Right forelimb (tissue), 1 donor: ENCODE measurements at regions not wholly inside any gene's neighbourhood (a gene's known extent, or its start where the extent isn't known, plus 50 kb on each side); places are given as distances from the start of the nearest gene placed in this dataset.
"Not testable (repeated sequence)": the region's sequence is repeated elsewhere in the genome, so short reads cannot be mapped to it uniquely, and the experiment has no call there.

Source experiments
- DNase-seq: peaks from one replicate; pipeline ENCODE4 v3.0.0-alpha.2; 2018

DNA sequence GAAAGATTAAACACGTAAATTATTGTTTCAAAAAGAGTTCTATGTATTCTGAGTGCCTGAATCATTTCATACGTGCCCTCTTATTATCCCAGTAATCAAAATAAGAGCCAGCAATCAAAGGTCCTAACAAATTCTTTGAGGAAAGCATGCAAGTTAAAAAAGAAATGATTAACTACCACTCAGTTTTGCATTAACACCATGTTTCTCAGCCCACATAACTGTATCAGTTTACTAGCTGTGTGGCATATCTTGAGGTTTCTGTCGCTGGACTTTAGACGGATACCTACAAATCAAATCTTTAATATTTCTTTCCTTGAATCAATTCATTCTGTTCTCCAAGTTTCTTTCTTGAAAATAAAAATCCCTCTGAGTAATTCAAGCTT, 668.9 kb upstream of the CHAC2 start:
- DNase-seq: no peak

DNA sequence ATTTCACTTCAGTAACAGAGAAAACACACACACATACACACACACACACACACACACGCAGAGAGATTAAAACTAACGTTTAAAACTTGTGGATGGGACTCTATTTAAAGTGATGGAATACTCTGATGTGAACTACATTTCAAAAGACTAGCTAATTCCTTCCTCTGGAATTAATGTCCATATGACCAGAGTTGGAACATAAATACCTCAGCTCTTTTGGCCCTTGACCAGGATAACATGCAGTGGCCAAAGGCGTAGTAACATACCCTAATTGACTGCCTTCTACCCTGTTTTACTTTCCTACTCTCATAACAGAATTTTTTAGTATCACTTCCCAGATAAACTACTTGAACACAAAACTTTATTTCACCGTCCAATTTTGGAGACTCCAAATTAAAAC, 671.3 kb upstream of the CHAC2 start:
- DNase-seq: no peak

DNA sequence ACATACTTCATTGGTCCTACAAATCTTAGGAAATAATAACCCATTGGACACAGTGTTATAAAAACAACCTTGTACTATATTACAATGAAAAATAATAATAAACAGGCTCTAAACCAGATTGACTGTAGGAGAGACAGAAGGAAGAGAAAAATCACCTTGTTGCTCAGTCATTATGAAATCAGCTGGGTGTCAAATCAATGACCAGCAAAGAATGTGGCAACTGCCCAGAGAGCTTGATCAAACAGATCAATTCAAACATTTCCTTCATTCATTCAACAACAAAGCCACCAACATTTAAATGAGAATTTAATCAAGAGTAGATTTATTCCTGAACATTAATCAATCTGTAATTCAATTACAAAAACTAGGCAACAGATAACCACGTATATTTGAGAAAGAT, 671.9 kb upstream of the CHAC2 start:
- no peak for DNase-seq

DNA sequence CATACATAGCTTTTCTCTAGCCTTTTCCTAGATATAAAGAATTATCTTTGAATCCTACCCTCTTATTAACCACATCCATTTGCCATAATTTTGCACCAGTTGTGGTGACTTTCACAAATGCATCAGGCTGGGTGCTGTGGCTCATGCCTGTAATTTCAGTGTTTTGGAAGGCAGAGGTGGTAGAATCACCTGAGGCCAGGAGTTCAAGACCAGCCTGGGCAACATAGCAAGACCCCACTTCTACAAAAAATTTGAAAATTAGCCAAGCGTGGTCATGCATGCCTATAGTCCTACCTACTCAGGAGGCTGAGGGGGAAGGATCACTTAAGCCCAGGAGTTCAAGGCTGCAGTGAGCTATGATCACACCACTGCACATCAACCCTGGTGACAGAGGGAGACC, 672.4 kb upstream of the CHAC2 start:
- no peak for DNase-seq

DNA sequence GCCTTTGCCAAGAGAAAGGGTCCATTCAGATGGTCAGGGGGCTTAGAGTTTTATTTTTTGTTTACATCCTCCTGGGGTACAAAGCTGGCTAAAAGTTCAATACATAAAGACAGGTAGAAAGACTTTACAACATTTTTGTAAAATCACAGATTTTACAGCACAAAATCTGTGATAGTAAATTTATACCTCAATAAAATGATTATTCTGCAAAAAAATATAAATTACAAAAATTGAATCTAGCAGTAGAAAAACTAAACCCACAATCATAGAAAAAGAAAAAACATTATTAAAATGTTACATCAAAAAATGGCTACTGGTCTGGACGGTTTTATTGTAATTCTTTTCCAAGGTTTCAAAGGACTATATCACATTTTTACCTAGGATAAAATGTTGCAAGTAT, 674.2 kb upstream of the CHAC2 start:
- DNase-seq: no peak

DNA sequence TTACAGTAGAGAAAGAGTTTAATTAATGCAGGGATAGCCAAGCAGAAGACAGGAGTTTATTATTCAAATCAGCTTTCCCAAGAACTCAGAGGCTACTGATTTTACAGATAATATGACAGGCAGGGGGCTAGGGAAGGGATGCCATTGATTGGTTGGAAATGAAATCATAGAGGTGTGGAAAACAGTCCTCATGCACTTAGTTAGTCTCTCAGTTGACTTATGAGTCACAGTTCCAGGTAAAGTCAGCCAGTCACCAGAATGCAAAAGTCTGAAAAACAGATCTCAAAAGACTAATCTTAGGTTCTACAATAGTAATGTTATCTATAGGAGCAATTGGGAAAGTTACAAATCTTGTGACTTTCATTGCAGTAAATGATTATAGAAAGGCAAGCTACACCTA, 676.4 kb upstream of the CHAC2 start:
- DNase-seq: no peak

DNA sequence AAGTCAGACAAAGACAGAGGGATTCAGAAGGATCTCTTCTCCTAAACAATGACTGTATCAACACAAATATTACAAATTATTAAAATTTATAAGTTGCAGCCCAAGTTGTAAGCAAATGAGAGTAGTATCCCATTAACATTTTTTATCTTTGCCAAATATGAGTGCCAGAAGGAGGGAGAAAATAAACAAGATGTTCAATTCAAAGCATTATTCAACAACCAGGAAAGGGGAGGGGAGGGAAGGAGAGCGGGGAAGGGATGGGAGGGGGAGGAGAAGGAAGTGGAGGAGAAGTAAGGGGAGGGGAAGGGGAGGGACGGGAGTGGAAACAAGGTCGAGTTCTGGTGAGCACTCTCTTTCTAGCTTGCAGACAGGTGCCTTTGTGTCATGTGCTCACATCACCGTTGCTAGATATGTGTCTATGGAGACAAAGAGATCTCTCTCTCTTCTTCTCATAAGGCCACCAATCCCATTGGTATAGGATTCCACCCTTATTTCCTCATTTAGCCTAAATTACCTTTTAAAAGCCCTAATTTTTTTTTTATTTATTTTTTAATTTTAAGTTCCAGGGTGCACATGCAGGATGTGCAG, 679.6 kb upstream of the CHAC2 start:
- no peak for DNase-seq

DNA sequence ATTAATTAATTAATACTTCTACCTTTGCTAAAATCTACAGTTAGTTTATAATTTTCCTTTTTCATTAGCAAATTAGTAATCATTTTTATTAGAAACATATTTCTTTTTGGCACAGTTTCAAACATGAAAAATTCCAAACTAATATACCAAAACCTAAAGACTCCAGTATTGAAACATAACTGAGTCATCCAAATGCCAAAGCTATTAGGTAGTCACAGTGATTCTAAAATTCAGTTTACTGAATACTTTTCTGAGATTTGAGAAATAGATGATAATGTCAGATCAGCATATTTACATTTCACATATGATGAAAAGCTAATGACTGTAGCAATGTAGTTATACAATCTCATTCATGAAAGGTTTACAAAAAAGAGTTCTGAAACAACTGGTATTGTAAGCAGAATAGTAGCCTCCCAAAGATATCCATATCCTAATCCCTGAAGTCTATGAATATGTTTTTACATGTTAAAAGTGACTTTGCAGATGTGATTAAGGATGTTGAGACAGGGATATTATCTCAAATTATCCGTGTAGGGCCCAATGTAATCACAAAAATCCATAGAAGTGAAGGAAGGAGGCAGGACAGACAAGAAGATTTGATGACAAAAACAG, 680.2 kb upstream of the CHAC2 start:
- no peak for DNase-seq

DNA sequence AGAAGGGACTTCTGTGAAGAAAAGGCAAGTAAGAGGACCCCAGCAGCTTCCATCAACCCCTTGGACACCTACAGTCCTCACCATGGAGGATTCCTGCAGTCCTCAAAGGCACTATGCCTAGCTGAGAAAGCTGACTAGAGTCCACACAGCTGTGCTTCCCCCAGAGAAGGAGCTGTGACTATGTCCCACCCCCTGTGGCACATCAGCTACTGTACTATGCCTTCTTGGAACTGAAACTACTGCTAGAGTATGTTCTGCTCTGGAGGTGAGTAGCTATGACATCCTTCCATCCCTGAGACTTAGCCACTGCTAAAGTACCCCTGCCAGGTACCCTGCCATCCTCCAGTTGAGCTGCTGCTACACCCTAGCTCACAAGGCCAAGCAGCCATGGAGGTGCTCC, 690.2 kb upstream of the CHAC2 start:
- DNase-seq: no peak

DNA sequence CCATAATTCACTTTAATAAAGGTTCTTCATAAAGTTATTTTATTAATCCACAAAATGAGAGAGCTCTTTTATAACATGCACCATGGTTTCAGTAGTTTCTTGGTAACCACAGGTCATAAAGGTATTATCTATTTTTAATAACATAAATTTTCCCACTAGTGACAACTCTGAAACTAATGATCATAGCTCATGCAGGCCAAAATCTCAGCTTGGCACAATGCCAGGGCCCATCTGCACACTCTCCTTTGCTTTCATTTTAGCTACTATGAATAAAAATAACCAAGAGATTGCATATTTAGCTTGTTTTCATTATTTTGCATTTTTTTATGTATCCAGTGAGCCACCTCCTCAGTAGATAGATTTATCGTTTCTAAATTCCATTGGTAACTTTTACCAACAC, 691.8 kb upstream of the CHAC2 start:
- DNase-seq: no peak

DNA sequence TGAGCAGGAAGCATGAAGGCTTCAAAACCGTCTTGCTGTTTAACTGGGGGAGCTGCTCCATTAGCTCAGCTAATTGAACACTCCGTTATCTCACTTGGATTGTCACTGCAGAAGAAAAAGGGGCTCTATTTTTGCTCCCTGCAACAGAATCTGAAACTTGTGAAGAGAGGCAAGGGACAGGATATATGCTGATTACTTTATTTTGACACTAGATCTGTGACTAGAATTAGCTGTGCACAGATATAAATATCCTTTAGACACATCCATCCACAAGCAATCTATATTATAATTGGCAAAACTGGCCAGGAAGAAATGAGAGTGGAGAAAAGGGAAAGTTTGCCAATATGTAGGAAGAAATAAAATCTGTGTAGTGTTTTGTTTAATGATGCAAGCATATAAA, 700.1 kb upstream of the CHAC2 start:
- no peak for DNase-seq

DNA sequence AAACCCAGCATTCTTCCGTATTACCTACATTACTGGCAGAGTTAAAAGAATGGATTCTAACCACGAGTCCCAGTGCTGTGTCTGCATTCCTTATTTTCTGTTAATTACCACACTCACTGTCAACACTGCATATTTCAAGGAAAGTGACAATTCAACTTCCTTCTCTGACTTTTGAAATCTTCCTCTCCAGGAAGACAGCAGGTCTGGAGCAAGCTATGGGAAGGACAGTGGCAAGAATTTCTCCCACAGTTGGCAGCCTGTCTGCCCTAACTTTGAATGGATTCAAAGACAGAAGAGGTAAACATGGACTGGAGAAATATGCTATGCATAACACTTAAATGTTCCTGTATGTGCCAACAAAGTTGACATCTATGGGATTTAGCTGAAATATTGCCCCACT, 700.5 kb upstream of the CHAC2 start:
- no peak for DNase-seq

DNA sequence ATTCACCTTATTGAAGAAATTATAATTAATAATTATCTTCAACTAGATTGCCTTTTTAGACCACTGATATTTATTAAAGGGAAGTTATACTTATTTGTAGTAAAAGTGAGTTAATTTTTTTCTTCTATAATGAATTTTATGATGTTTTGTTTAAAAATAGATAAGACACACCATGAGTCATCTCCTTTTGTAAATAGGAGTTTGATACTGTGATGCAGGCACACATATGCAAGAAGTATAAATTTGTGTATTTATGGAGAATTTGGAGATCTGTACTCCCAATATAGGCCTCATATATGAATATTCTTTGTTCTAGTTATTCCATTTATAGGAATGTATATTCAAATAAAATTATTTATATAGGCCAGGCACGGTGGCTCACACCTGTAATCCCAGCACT, 703.5 kb upstream of the CHAC2 start:
- DNase-seq: no peak

DNA sequence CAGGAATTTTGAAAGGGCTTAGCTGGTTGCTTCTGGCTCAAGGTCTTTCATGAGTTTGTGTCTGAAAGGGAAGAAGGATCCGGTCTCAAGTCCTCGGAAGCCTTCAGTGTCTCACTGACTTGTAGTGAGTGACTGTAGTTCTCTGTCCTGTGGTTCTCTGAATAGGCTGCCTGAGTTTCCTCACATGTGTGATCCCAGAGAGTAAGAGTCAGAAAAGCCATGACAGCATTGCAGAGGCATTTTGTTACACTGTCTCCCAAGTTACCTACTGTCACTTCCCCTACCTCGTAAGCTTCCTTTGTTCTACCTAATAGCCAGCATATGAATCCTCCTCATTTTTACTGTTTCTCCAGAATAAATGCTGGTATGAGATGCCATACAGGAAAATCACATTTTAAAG, 709.1 kb upstream of the CHAC2 start:
- no peak for DNase-seq

DNA sequence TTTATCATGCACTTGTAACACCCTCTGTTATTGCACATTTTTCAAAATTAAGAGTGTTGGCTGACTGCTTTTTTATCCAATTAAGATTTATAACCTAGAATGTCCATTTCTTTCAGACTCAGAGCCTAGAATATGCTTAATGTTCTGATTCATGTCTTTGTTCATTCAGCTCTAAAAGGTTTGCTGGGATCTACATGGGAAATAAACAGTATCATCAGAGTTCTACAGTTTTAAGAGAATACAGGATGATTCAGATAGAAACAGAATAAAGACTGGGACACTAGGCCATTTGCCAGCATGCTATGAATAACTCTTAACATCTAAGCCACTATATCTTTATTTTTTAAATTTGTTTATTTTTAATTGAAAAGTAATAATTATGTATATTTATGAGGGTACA, 713.7 kb upstream of the CHAC2 start:
- DNase-seq: no peak

DNA sequence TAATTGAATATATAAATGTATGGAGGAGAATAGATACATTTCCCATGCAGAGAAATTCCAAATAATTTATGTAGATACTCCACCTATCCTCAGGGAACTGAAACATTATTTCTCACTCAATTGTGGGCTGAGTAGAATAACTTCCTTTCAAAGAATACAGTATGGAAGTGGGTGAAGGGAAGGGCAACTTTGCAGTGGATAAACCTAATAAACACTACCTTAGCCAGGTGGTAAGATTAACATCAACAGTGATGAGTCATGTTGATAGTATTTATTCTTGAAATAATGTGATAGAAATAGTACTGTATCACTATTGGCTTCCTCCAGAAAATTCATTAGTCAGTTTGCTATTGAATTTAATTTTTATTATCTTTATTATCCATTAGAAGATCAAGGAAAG, 716.4 kb upstream of the CHAC2 start:
- no peak for DNase-seq

DNA sequence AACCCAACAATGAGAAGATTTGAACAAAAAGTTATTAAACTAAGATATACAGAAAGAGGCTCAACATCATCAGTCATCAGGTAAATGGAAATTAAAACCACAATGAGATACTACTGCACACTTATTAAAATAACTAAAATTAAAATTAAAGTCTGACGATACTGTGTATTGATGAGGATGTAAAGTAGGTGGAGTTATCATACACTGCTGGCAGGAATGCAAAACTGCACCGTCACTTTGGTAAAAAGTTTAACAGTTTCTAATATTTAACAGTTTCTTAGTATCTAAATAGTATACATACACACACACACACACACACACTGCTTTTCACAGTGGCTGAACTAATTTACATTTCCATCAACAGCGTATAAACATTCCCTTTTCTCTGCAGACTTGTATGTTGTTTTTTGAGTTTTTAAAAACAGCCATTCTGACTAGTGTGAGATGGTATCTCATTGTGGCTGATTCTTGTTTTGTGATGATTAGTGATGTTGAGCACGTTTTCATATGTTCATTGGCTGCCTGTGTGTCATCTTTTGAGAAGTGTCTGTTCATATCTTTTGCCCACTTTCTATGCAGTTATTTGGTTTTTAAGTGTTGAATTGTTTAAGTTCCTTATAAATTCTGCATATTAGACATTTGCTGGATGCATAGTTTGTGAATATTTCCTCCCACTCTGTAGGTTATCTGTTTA, 726.9 kb upstream of the CHAC2 start:
- no peak for DNase-seq

DNA sequence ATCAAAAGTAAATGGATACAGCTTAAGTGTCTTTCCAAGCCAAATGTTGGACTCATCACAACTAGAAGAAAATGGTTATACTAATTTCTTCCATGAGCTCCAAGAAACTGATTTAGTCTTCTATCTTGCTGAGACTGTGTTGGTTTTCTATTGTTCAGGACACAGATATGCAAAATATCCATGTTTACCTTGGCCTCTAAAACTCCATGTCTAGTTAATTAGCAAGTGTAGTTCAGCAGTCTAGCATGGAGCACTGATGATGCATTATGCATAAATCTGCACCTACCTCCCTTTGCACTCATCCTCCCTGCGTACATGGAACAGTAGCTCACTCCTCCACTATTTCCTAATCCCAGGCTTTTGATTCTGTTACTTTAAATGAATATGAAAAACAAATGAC, 731.4 kb upstream of the CHAC2 start:
- no peak for DNase-seq

DNA sequence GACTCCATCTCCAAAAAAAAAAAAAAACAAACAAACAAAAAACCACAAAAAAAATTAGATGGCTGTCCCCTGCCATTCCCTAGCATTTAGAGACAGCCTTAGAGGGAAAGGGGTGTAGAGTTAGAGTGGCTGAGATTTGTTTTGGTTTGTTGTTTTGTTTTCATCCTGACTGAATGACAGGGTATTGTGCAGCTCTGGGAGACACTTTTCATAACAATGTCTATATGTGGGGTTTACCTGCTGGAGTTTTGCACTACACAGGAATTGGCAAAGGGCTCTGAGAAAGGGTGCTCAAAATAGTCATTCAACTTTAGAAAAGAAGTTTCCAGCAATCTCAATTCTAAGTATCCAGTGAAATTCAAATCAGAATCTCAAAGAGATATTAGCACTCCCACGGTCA, 732.5 kb upstream of the CHAC2 start:
- DNase-seq: no peak

DNA sequence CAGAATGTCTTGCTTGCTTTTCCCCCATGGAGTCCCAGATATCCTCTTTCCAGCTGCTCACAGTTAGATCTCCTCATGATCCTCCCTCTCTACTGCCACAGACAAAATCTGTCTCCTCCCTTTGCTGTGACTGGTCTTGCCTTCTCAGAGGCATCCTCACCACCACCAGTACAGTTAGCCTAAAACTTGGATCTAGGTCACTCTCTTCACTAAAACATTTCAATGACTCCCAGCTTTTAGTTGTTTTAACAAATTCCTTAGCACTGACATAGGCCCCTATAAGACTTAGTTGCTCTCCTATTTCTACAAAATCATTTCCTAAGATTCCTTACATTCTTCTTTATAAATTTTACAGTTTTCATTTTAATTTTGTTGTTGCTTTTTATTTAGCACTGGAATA, 734.2 kb upstream of the CHAC2 start:
- DNase-seq: no peak

DNA sequence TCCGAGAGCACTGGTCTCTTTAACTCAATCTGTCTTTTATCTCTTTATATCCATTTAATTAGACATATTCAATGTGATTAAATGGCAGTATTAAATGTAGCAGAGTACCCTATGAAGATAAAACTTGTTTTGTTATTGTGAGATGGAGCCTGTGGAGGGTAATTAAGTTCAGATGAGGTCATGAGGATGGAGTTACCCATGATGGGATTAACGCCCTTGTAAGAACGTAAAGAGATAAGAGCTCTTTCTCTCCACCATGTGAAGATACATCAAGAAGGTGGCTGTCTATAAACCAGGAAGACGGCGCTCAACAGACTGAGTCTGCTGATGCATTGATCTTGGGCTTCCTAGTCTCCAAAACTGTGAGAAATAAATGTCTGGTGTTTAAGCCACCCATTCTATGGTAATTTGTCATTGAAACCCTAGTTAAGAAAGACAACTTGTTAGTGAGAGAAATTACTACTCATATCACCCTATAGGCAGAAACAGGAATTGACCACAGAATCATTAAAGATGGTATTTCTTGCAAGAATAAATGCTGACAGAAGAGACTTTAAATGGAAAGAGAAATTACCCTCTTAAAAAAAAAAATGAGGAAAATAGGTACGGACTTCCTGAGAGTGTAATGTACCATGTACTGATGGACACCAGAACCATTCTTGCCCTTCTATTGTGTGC, 738.7 kb upstream of the CHAC2 start:
- no peak for DNase-seq

DNA sequence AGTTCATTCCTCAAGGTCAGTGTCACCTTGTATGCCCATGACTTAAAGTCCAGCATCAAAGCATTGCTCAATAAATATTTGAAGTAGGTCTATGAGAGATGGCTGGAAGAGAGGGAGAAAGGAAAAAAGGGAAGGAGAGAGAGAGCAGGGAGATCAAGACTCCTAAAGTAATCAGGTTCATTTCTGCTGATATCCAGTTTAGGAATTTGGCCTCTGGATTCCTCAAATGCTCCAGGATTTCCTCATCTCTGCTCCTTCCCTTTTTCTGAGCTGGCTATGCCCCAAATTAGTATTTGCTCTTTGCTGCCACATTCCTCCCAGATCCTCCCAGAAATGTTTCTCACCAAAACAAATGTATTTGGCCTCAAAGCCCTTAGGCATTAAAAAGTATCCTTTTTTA, 739.4 kb upstream of the CHAC2 start:
- no peak for DNase-seq

DNA sequence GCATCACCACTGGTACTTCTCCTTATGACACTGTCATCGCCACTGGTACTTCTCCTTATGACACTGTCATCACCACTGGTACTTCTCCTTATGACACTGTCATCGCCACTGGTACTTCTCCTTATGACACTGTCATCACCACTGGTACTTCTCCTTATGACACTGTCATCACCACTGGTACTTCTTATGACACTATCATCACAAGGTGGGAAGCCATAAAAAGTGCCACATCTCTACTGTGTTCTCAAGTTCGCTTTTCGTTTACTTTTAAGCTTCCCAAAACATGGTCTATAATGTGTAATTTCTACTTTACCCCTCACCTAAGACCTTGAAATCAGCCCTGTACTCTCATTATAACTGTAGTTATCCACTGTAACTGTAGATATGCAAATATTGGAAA, 745.4 kb upstream of the CHAC2 start:
- DNase-seq: not testable (repeated sequence)

DNA sequence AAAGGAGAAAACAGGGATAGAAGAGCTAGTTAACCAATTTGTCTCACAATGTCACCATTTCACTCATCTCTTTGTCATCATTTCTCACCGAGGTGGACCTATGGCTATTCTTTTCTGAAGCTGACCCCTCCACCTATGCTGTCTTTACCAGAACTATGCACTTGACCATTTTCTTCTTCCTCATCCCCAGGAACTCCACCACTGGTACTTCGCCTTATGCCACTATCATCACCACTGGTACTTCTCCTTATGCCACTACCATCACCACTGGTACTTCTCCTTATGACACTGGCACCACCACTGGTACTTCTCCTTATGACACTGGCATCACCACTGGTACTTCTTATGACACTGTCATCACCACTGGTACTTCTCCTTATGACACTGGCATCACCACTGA, 745.8 kb upstream of the CHAC2 start:
- no peak for DNase-seq
